ENCODE measurements at regions not wholly inside any gene's neighbourhood (a gene's known extent, or its start where the extent isn't known, plus 50 kb on each side); places are given as distances from the start of the nearest gene placed in this dataset.

GRCh38 chr5:143567583-143568504 lies 164.4 kb upstream of the NR3C1 start:
- no peaks in the 10 kb centered on the region for H3K9me3 Mint-ChIP-seq
- H3K27ac Mint-ChIP-seq = no peak overlapping the region
- no peaks in the 10 kb centered on the region for H3K27me3 ChIP-seq (ENCODE audit: insufficient read depth, low read length)
- H3K27me3 Mint-ChIP-seq = no peaks in the 10 kb centered on the region
- H3K9me3 ChIP-seq (ENCODE audit: control insufficient read depth in 1 of 2, low read length in 2 of 2) = no peaks in the 10 kb centered on the region
- no peak overlapping the region for H3K4me3 ChIP-seq (ENCODE audit: low read length in 2 of 2)
- H3K27ac ChIP-seq (ENCODE audit: low read depth, low read length) = no peak overlapping the region
- no peaks in the 10 kb centered on the region for H3K4me1 Mint-ChIP-seq
- no peaks in the 10 kb centered on the region for H3K36me3 ChIP-seq (ENCODE audit: insufficient read depth, low read length)
- ChIA-PET CTCF (ENCODE audit: partially characterized antibody) (no interaction called here), POLR2A (ENCODE audit: partially characterized antibody) (no interaction called here)
- no peak overlapping the region for H3K4me3 Mint-ChIP-seq
- H3K4me1 ChIP-seq (ENCODE audit: insufficient read depth, low read length) = no peaks in the 10 kb centered on the region
- no peak for DNase-seq
- intact Hi-C loops (cut with micrococcal nuclease) = no loop called here
- H3K36me3 Mint-ChIP-seq = no peaks in the 10 kb centered on the region

- Mint-ChIP-seq H3K4me3 (no peak overlapping the region), H3K9me3 (no peaks in the 10 kb centered on the region)
- CTCF ChIA-PET (ENCODE audit: partially characterized antibody) = interaction anchor here (1.1 kb wide), 1 partner anchor 10 kb away, joined by 3 read pairs; no protein-coding TSS in a partner anchor
Measured at GRCh38 chr5:143566139-143566538, 162.7 kb upstream of the NR3C1 start.

GRCh38 chr5:143564417-143564816 lies 160.9 kb upstream of the NR3C1 start:
- Histone ChIP-seq H3K9me3 (ENCODE audit: control insufficient read depth in 1 of 2, low read length in 2 of 2) (no peaks in the 10 kb centered on the region), H3K27me3 (ENCODE audit: insufficient read depth, low read length) (no peaks in the 10 kb centered on the region), H3K4me3 (ENCODE audit: low read length in 2 of 2) (no peak overlapping the region), H3K27ac (ENCODE audit: low read depth, low read length) (no peak overlapping the region), H3K4me1 (ENCODE audit: insufficient read depth, low read length) (no peaks in the 10 kb centered on the region), H3K36me3 (ENCODE audit: insufficient read depth, low read length) (no peaks in the 10 kb centered on the region)
- intact Hi-C loops (cut with micrococcal nuclease) = no loop called here
- ChIA-PET CTCF (ENCODE audit: partially characterized antibody) (no interaction called here), POLR2A (ENCODE audit: partially characterized antibody) (no interaction called here)
- no peaks in the 10 kb centered on the region for H3K9me3 Mint-ChIP-seq
- no peaks in the 10 kb centered on the region for H3K4me1 Mint-ChIP-seq
- H3K4me3 Mint-ChIP-seq = no peak overlapping the region
- DNase-seq = no peak
- H3K36me3 Mint-ChIP-seq = no peaks in the 10 kb centered on the region
- H3K27ac Mint-ChIP-seq = no peak overlapping the region
- no peaks in the 10 kb centered on the region for H3K27me3 Mint-ChIP-seq

More at GRCh38 chr5:143566139-143566538, 162.7 kb upstream of the NR3C1 start:
- intact Hi-C loops (cut with micrococcal nuclease) = no loop called here
- Histone ChIP-seq H3K9me3 (ENCODE audit: control insufficient read depth in 1 of 2, low read length in 2 of 2) (no peaks in the 10 kb centered on the region), H3K4me3 (ENCODE audit: low read length in 2 of 2) (no peak overlapping the region), H3K27me3 (ENCODE audit: insufficient read depth, low read length) (no peaks in the 10 kb centered on the region), H3K27ac (ENCODE audit: low read depth, low read length) (no peak overlapping the region), H3K4me1 (ENCODE audit: insufficient read depth, low read length) (no peaks in the 10 kb centered on the region), H3K36me3 (ENCODE audit: insufficient read depth, low read length) (no peaks in the 10 kb centered on the region)
- Mint-ChIP-seq H3K36me3 (no peaks in the 10 kb centered on the region), H3K4me1 (no peaks in the 10 kb centered on the region), H3K27me3 (no peaks in the 10 kb centered on the region), H3K27ac (no peak overlapping the region)
- POLR2A ChIA-PET (ENCODE audit: partially characterized antibody) = no interaction called here
- DNase-seq = no peak

GRCh38 chr5:143562935-143563334 lies 159.4 kb upstream of the NR3C1 start:
- Histone ChIP-seq H3K4me3 (ENCODE audit: low read length in 2 of 2) (no peak overlapping the region), H3K4me1 (ENCODE audit: insufficient read depth, low read length) (no peaks in the 10 kb centered on the region), H3K36me3 (ENCODE audit: insufficient read depth, low read length) (no peaks in the 10 kb centered on the region), H3K27me3 (ENCODE audit: insufficient read depth, low read length) (no peaks in the 10 kb centered on the region), H3K9me3 (ENCODE audit: control insufficient read depth in 1 of 2, low read length in 2 of 2) (no peaks in the 10 kb centered on the region), H3K27ac (ENCODE audit: low read depth, low read length) (no peak overlapping the region)
- no peaks in the 10 kb centered on the region for H3K4me1 Mint-ChIP-seq
- no peaks in the 10 kb centered on the region for H3K36me3 Mint-ChIP-seq
- DNase-seq = no peak
- ChIA-PET POLR2A (ENCODE audit: partially characterized antibody) (interaction anchor here (0.7 kb wide), 1 partner anchor 10 kb away, joined by 3 read pairs; no protein-coding TSS in a partner anchor), CTCF (ENCODE audit: partially characterized antibody) (no interaction called here)
- intact Hi-C loops (cut with micrococcal nuclease) = no loop called here
- H3K27ac Mint-ChIP-seq = no peak overlapping the region
- no peaks in the 10 kb centered on the region for H3K27me3 Mint-ChIP-seq
- no peaks in the 10 kb centered on the region for H3K9me3 Mint-ChIP-seq
- no peak overlapping the region for H3K4me3 Mint-ChIP-seq

- no peak overlapping the region for H3K4me3 ChIP-seq (ENCODE audit: low read length in 2 of 2)
- ChIA-PET CTCF (ENCODE audit: partially characterized antibody) (no interaction called here), POLR2A (ENCODE audit: partially characterized antibody) (no interaction called here)
- no peak overlapping the region for H3K4me3 Mint-ChIP-seq
- intact Hi-C loops (cut with micrococcal nuclease) = no loop called here
- H3K27me3 ChIP-seq (ENCODE audit: insufficient read depth, low read length) = no peaks in the 10 kb centered on the region
- H3K4me1 ChIP-seq (ENCODE audit: insufficient read depth, low read length) = no peaks in the 10 kb centered on the region
- H3K9me3 ChIP-seq (ENCODE audit: control insufficient read depth in 1 of 2, low read length in 2 of 2) = no peaks in the 10 kb centered on the region
- no peaks in the 10 kb centered on the region for H3K27me3 Mint-ChIP-seq
- H3K4me1 Mint-ChIP-seq = no peaks in the 10 kb centered on the region
- H3K36me3 ChIP-seq (ENCODE audit: insufficient read depth, low read length) = no peaks in the 10 kb centered on the region
- H3K36me3 Mint-ChIP-seq = no peaks in the 10 kb centered on the region
- no peak for DNase-seq
- H3K9me3 Mint-ChIP-seq = no peaks in the 10 kb centered on the region
- no peak overlapping the region for H3K27ac ChIP-seq (ENCODE audit: low read depth, low read length)
- no peak overlapping the region for H3K27ac Mint-ChIP-seq
Measured at GRCh38 chr5:143561219-143561618, 157.7 kb upstream of the NR3C1 start.

GRCh38 chr5:143560378-143560777 lies 156.9 kb upstream of the NR3C1 start:
- intact Hi-C loops (cut with micrococcal nuclease) = no loop called here
- ChIA-PET POLR2A (ENCODE audit: partially characterized antibody) (no interaction called here), CTCF (ENCODE audit: partially characterized antibody) (no interaction called here)
- no peaks in the 10 kb centered on the region for H3K27me3 Mint-ChIP-seq
- H3K27ac Mint-ChIP-seq = no peak overlapping the region
- no peak overlapping the region for H3K4me3 Mint-ChIP-seq
- no peaks in the 10 kb centered on the region for H3K36me3 Mint-ChIP-seq
- Histone ChIP-seq H3K4me1 (ENCODE audit: insufficient read depth, low read length) (no peaks in the 10 kb centered on the region), H3K27ac (ENCODE audit: low read depth, low read length) (no peak overlapping the region), H3K36me3 (ENCODE audit: insufficient read depth, low read length) (no peaks in the 10 kb centered on the region), H3K9me3 (ENCODE audit: control insufficient read depth in 1 of 2, low read length in 2 of 2) (no peaks in the 10 kb centered on the region), H3K4me3 (ENCODE audit: low read length in 2 of 2) (no peak overlapping the region), H3K27me3 (ENCODE audit: insufficient read depth, low read length) (no peaks in the 10 kb centered on the region)
- H3K9me3 Mint-ChIP-seq = no peaks in the 10 kb centered on the region
- DNase-seq = no peak
- H3K4me1 Mint-ChIP-seq = no peaks in the 10 kb centered on the region

- intact Hi-C loops (cut with micrococcal nuclease) = no loop called here
- CTCF ChIA-PET (ENCODE audit: partially characterized antibody) = interaction anchor here (1.5 kb wide), 1 partner anchor 904 kb away, joined by 3 read pairs; no protein-coding TSS in a partner anchor
- no peak overlapping the region for H3K27ac ChIP-seq (ENCODE audit: low read depth, low read length)
Measured at GRCh38 chr5:143559586-143560109, 156.2 kb upstream of the NR3C1 start.

More at GRCh38 chr5:143559586-143560109, 156.2 kb upstream of the NR3C1 start:
- POLR2A ChIA-PET (ENCODE audit: partially characterized antibody) = no interaction called here
- Mint-ChIP-seq H3K4me3 (no peak overlapping the region), H3K27ac (no peak overlapping the region), H3K4me1 (no peaks in the 10 kb centered on the region), H3K9me3 (no peaks in the 10 kb centered on the region), H3K27me3 (no peaks in the 10 kb centered on the region), H3K36me3 (no peaks in the 10 kb centered on the region)
- H3K27me3 ChIP-seq (ENCODE audit: insufficient read depth, low read length) = no peaks in the 10 kb centered on the region
- H3K4me1 ChIP-seq (ENCODE audit: insufficient read depth, low read length) = no peaks in the 10 kb centered on the region
- no peaks in the 10 kb centered on the region for H3K9me3 ChIP-seq (ENCODE audit: control insufficient read depth in 1 of 2, low read length in 2 of 2)
- DNase-seq = no peak
- H3K36me3 ChIP-seq (ENCODE audit: insufficient read depth, low read length) = no peaks in the 10 kb centered on the region
- no peak overlapping the region for H3K4me3 ChIP-seq (ENCODE audit: low read length in 2 of 2)

All from CD4-positive, alpha-beta memory T cell (primary cell).